Liver (tissue), 8 donors: ENCODE measurements at regions not wholly inside any gene's neighbourhood (a gene's known extent, or its start where the extent isn't known, plus 50 kb on each side); places are given as distances from the start of the nearest gene placed in this dataset.

Experiments used
- DNase-seq: peaks from one replicate; pipeline ENCODE4 v3.0.0-alpha.2; 2017; ENCODE audit warnings: low spot score
- H3K27ac ChIP-seq, 2 donors: one replicate each; pipeline ENCODE4 v1.7.0; 2013; ENCODE audit warnings: inconsistent platforms in 2 of 2, low read length in 2 of 2, control low read depth in 1 of 2, low read depth in 1 of 2, mild to moderate bottlenecking in 1 of 2
- H3K27me3 ChIP-seq, 4 donors: one replicate each; pipeline versions ENCODE4 v1.6.1 to v1.7.0; 2013; ENCODE audit warnings: low read length in 3 of 4, inconsistent platforms in 1 of 4, mild to moderate bottlenecking in 1 of 4, moderate library complexity in 1 of 4; ENCODE audit not compliant: control insufficient read depth in 4 of 4, insufficient read depth in 4 of 4
- H3K36me3 ChIP-seq, 4 donors: one replicate each; pipeline versions ENCODE4 v1.6.1 to v1.7.0; 2013; ENCODE audit warnings: low read length in 3 of 4, mild to moderate bottlenecking in 3 of 4, low read depth in 1 of 4, moderate library complexity in 1 of 4; ENCODE audit not compliant: control insufficient read depth in 4 of 4, insufficient read depth in 3 of 4
- H3K4me1 ChIP-seq, 4 donors: one replicate each; pipeline versions ENCODE4 v1.6.1 to v1.7.0; 2013; ENCODE audit warnings: low read length in 3 of 4, mild to moderate bottlenecking in 3 of 4, moderate library complexity in 1 of 4; ENCODE audit not compliant: control insufficient read depth in 4 of 4, insufficient read depth in 4 of 4
- H3K4me3 ChIP-seq, 3 donors: one replicate each; pipeline versions ENCODE4 v1.6.1 to v1.7.0; 2013; ENCODE audit warnings: low read length in 3 of 3, control low read depth in 1 of 3, low read depth in 1 of 3, mild to moderate bottlenecking in 1 of 3
- H3K9ac ChIP-seq, 2 donors: one replicate each; pipeline ENCODE4 v1.7.0; 2013; ENCODE audit warnings: low read length in 2 of 2, mild to moderate bottlenecking in 2 of 2, moderate library complexity in 2 of 2, control low read depth in 1 of 2, low read depth in 1 of 2
- H3K9me3 ChIP-seq, 4 donors: one replicate each; pipeline versions ENCODE4 v1.6.1 to v1.7.0; 2013; ENCODE audit warnings: low read length in 3 of 4; ENCODE audit not compliant: control insufficient read depth in 4 of 4
- ATF3 ChIP-seq: IDR thresholded peaks from 2 replicates; pipeline ENCODE4 v1.6.1; 2016; ENCODE audit warnings: antibody characterized with exemption
- CTCF ChIP-seq: fragments of 150-350 bp; IDR thresholded peaks from 2 replicates; pipeline ENCODE4 v1.5.1; 2017; ENCODE audit warnings: improper control_type of control experiment, low read depth, low read length; ENCODE audit not compliant: missing input control
- EGR1 ChIP-seq, 2 donors: IDR thresholded peaks; 2 replicates each; pipeline ENCODE4 v1.6.1; 2016 to 2018; ENCODE audit warnings: antibody characterized with exemption in 2 of 2, low read depth in 2 of 2
- FOXA1 ChIP-seq: IDR thresholded peaks from 2 replicates; pipeline ENCODE4 v1.6.1; 2016; ENCODE audit warnings: antibody characterized with exemption
- HNF4A ChIP-seq, 2 donors: conservative IDR thresholded peaks; 2 replicates each; pipeline ENCODE4 v1.6.1; 2016; ENCODE audit warnings: antibody characterized with exemption in 2 of 2, mild to moderate bottlenecking in 2 of 2
- JUND ChIP-seq, 2 donors: IDR thresholded peaks; 2 replicates each; pipeline ENCODE4 v1.6.1; 2016; ENCODE audit warnings: antibody characterized with exemption in 2 of 2
- NR2F2 ChIP-seq: IDR thresholded peaks from 2 replicates; pipeline ENCODE4 v1.6.1; 2016; ENCODE audit warnings: antibody characterized with exemption
- RXRA ChIP-seq, 2 donors: IDR thresholded peaks; 2 replicates each; pipeline ENCODE4 v1.6.1; 2017 to 2018; ENCODE audit warnings: antibody characterized with exemption in 2 of 2, mild to moderate bottlenecking in 1 of 2
- SP1 ChIP-seq: IDR thresholded peaks from 2 replicates; pipeline ENCODE4 v1.6.1; 2018; ENCODE audit warnings: antibody characterized with exemption, mild to moderate bottlenecking
- TAF1 ChIP-seq: conservative IDR thresholded peaks from 2 replicates; pipeline ENCODE4 v1.6.1; 2016; ENCODE audit warnings: antibody characterized with exemption, mild to moderate bottlenecking
- YY1 ChIP-seq: IDR thresholded peaks from 2 replicates; pipeline ENCODE4 v1.6.1; 2016; ENCODE audit warnings: antibody characterized with exemption, mild to moderate bottlenecking
- WGBS: extraction: QIAGEN DNeasy Blood & Tissue Kit; methylation state at CpG from one replicate; pipeline ENCODE4 v1.1.7; 2013; 5-methylcytosine and 5-hydroxymethylcytosine counted together
- TF ChIP-seq, protein P1 (sequence below): IDR thresholded peaks from 2 replicates; pipeline ENCODE4 v1.6.1; 2016; ENCODE audit warnings: antibody characterized with exemption
- TF ChIP-seq, protein P2 (sequence below): IDR thresholded peaks from 2 replicates; pipeline ENCODE4 v1.6.1; 2016; ENCODE audit warnings: antibody characterized with exemption, mild to moderate bottlenecking
- TF ChIP-seq, protein P3 (sequence below): IDR thresholded peaks from 2 replicates; pipeline ENCODE4 v1.6.1; 2016; ENCODE audit warnings: antibody characterized with exemption
- donor health status: healthy.
- donor health status: healthy.
- donor health status: healthy.
- donor health status: healthy.
- donor health status: healthy.

- DNase-seq = no peak
- no peak for TF ChIP-seq YY1
- TF ChIP-seq, protein P1, sequence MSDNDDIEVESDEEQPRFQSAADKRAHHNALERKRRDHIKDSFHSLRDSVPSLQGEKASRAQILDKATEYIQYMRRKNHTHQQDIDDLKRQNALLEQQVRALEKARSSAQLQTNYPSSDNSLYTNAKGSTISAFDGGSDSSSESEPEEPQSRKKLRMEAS = no peak
- TF ChIP-seq, protein P2, sequence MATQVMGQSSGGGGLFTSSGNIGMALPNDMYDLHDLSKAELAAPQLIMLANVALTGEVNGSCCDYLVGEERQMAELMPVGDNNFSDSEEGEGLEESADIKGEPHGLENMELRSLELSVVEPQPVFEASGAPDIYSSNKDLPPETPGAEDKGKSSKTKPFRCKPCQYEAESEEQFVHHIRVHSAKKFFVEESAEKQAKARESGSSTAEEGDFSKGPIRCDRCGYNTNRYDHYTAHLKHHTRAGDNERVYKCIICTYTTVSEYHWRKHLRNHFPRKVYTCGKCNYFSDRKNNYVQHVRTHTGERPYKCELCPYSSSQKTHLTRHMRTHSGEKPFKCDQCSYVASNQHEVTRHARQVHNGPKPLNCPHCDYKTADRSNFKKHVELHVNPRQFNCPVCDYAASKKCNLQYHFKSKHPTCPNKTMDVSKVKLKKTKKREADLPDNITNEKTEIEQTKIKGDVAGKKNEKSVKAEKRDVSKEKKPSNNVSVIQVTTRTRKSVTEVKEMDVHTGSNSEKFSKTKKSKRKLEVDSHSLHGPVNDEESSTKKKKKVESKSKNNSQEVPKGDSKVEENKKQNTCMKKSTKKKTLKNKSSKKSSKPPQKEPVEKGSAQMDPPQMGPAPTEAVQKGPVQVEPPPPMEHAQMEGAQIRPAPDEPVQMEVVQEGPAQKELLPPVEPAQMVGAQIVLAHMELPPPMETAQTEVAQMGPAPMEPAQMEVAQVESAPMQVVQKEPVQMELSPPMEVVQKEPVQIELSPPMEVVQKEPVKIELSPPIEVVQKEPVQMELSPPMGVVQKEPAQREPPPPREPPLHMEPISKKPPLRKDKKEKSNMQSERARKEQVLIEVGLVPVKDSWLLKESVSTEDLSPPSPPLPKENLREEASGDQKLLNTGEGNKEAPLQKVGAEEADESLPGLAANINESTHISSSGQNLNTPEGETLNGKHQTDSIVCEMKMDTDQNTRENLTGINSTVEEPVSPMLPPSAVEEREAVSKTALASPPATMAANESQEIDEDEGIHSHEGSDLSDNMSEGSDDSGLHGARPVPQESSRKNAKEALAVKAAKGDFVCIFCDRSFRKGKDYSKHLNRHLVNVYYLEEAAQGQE = no peak
- no peak for TF ChIP-seq NR2F2
- no peak for TF ChIP-seq FOXA1
- TF ChIP-seq SP1 = no peak
- TF ChIP-seq EGR1 (IDR thresholded peaks at IDR 0.05; ENCODE audit: low read depth in 2 of 2) = no peak
- TF ChIP-seq JUND (IDR thresholded peaks at IDR 0.05) = no peak
- TF ChIP-seq, protein P3, sequence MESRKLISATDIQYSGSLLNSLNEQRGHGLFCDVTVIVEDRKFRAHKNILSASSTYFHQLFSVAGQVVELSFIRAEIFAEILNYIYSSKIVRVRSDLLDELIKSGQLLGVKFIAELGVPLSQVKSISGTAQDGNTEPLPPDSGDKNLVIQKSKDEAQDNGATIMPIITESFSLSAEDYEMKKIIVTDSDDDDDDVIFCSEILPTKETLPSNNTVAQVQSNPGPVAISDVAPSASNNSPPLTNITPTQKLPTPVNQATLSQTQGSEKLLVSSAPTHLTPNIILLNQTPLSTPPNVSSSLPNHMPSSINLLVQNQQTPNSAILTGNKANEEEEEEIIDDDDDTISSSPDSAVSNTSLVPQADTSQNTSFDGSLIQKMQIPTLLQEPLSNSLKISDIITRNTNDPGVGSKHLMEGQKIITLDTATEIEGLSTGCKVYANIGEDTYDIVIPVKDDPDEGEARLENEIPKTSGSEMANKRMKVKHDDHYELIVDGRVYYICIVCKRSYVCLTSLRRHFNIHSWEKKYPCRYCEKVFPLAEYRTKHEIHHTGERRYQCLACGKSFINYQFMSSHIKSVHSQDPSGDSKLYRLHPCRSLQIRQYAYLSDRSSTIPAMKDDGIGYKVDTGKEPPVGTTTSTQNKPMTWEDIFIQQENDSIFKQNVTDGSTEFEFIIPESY = no peak
- TF ChIP-seq ATF3 = no peak
- no peak for TF ChIP-seq CTCF
- H3K4me1 ChIP-seq = peaks cover 0 to 7% (median 1%) of the 10 kb centered on the region in 4 donors
- no peak within 1 kb of the TSS for H3K27ac ChIP-seq
- H3K4me3 ChIP-seq = no peak within 1 kb of the TSS
- 77% methylated on average over 30 of the region's 30 CpGs for WGBS
- H3K27me3 ChIP-seq = no peaks in the 10 kb centered on the region
- no peaks in the 10 kb centered on the region for H3K9me3 ChIP-seq
- H3K36me3 ChIP-seq = no peaks in the 10 kb centered on the region
- no peak within 1 kb of the TSS for H3K9ac ChIP-seq
Measured at GRCh38 chr3:159839561-159840379, 148.9 kb upstream of the IL12A start, which contains the start of gene SCHIP1. Gene SCHIP1 (plus strand): TSS chr3:159839861.

- H3K4me1 ChIP-seq = peaks cover 0 to 7% (median 1%) of the 10 kb centered on the region in 4 donors
- no peak overlapping the region for H3K4me3 ChIP-seq
- H3K9me3 ChIP-seq = no peaks in the 10 kb centered on the region
- H3K9ac ChIP-seq = no peak overlapping the region
- H3K36me3 ChIP-seq = no peaks in the 10 kb centered on the region
- no peak overlapping the region for H3K27ac ChIP-seq
- no peaks in the 10 kb centered on the region for H3K27me3 ChIP-seq
- peak in 1 of 2 donors; percentile 15 for TF ChIP-seq HNF4A (conservative IDR thresholded peaks at IDR 0.05)
- TF ChIP-seq FOXA1 = no peak
- no peak for TF ChIP-seq SP1
- TF ChIP-seq TAF1 = no peak
- TF ChIP-seq YY1 = no peak
- TF ChIP-seq, protein P1 = no peak
- TF ChIP-seq, protein P3 = no peak
- no peak for TF ChIP-seq RXRA (IDR thresholded peaks at IDR 0.05)
- 43% methylated on average over 3 of the region's 3 CpGs for WGBS
- DNase-seq = no peak
Measured at GRCh38 chr3:159840703-159841299, 147.8 kb upstream of the IL12A start.
